GM23338 (cell line): ENCODE measurements at regions not wholly inside any gene's neighbourhood (a gene's known extent, or its start where the extent isn't known, plus 50 kb on each side); places are given as distances from the start of the nearest gene placed in this dataset.

Source experiments
- CREB1 ChIP-seq: fragments of 250-450 bp; sonication (Bioruptor Pico); IDR thresholded peaks from 2 replicates; pipeline ENCODE4 v1.5.0; 2020; ENCODE audit warnings: low read depth, mild to moderate bottlenecking, moderate library complexity
- CTCF ChIP-seq, 2 experiments: fragments of 200-600 bp in 1 of 2; sonication (generic) in 1 of 2; conservative IDR thresholded peaks; 2 replicates each; pipeline versions ENCODE4 v1.5.1 to v1.6.1; 2016 to 2017; ENCODE audit warnings: antibody characterized with exemption in 2 of 2, low read depth in 2 of 2, mild to moderate bottlenecking in 2 of 2, moderate library complexity in 1 of 2
- ETS1 ChIP-seq: IDR thresholded peaks from 2 replicates; pipeline ENCODE4 v1.6.1; 2016; ENCODE audit warnings: antibody characterized with exemption
- EZH2 ChIP-seq: fragments of 200-600 bp; sonication (generic); IDR thresholded peaks from one replicate; pipeline ENCODE4 v1.8.0; 2017; ENCODE audit warnings: antibody characterized with exemption, mild to moderate bottlenecking, low read depth; ENCODE audit not compliant: unreplicated experiment
- EZH2phosphoT487 ChIP-seq: fragments of 200-600 bp; sonication (generic); IDR thresholded peaks from one replicate; pipeline ENCODE4 v1.8.1; 2018; ENCODE audit warnings: antibody characterized with exemption; ENCODE audit not compliant: unreplicated experiment
- JUNB ChIP-seq: IDR thresholded peaks from one replicate; pipeline ENCODE4 v1.6.1; 2016; ENCODE audit warnings: antibody characterized with exemption; ENCODE audit not compliant: unreplicated experiment
- NANOG ChIP-seq: IDR thresholded peaks from 2 replicates; pipeline ENCODE4 v1.6.1; 2016; ENCODE audit warnings: antibody characterized with exemption, borderline replicate concordance
- POLR2AphosphoS5 ChIP-seq: IDR thresholded peaks from 2 replicates; pipeline ENCODE4 v1.6.1; 2016; ENCODE audit warnings: antibody characterized with exemption, low read depth
- REST ChIP-seq: IDR thresholded peaks from one replicate; pipeline ENCODE4 v1.6.1; 2018; ENCODE audit warnings: antibody characterized with exemption; ENCODE audit not compliant: unreplicated experiment

- no peak for TF ChIP-seq CTCF (conservative IDR thresholded peaks at IDR 0.05; ENCODE audit: low read depth in 2 of 2)
- no peak for TF ChIP-seq EZH2
- TF ChIP-seq REST: no peak
- no peak for TF ChIP-seq POLR2AphosphoS5
- no peak for TF ChIP-seq CREB1 (CRISPR knock-in tag)
- no peak for TF ChIP-seq EZH2phosphoT487
- no peak for TF ChIP-seq ETS1
- TF ChIP-seq JUNB: no peak
- TF ChIP-seq NANOG: peak; percentile 59
Measured at GRCh38 chr6:141472162-141472928, 660.4 kb upstream of the GJE1 start.
